ENCODE measurements at regions not wholly inside any gene's neighbourhood (a gene's known extent, or its start where the extent isn't known, plus 50 kb on each side); places are given as distances from the start of the nearest gene placed in this dataset.

GRCh38 chr16:73280388-73280787 lies 232.5 kb upstream of the ZFHX3 start:
- H3K9me3 Mint-ChIP-seq, result peaks cover 3% of the 10 kb centered on the region
- H3K4me3 Mint-ChIP-seq, result no peak overlapping the region
- H3K27ac Mint-ChIP-seq, result no peak overlapping the region
- no peaks in the 10 kb centered on the region for H3K4me1 Mint-ChIP-seq
- H3K36me3 Mint-ChIP-seq (ENCODE audit: low read depth), result no peaks in the 10 kb centered on the region
- TF ChIP-seq CTCF (IDR thresholded peaks at IDR 0.05; ENCODE audit: unreplicated experiment in 3 of 3), result no peak
- H3K27me3 Mint-ChIP-seq (ENCODE audit: low read depth), result no peaks in the 10 kb centered on the region

- Mint-ChIP-seq H3K27me3 (ENCODE audit: low read depth) (no peaks in the 10 kb centered on the region), H3K27ac (no peak overlapping the region), H3K4me3 (no peak overlapping the region), H3K36me3 (ENCODE audit: low read depth) (no peaks in the 10 kb centered on the region), H3K4me1 (no peaks in the 10 kb centered on the region), H3K9me3 (peaks cover 3% of the 10 kb centered on the region)
- TF ChIP-seq CTCF (IDR thresholded peaks at IDR 0.05; ENCODE audit: unreplicated experiment in 3 of 3), result no peak
Observed at GRCh38 chr16:73279451-73279850, 231.5 kb upstream of the ZFHX3 start.

- no peak overlapping the region for H3K4me3 Mint-ChIP-seq
- H3K27ac Mint-ChIP-seq, result no peak overlapping the region
- H3K9me3 Mint-ChIP-seq, result peaks cover 3% of the 10 kb centered on the region
- no peaks in the 10 kb centered on the region for H3K36me3 Mint-ChIP-seq (ENCODE audit: low read depth)
- TF ChIP-seq CTCF (IDR thresholded peaks at IDR 0.05; ENCODE audit: unreplicated experiment in 3 of 3), result no peak
- H3K27me3 Mint-ChIP-seq (ENCODE audit: low read depth), result no peaks in the 10 kb centered on the region
- no peaks in the 10 kb centered on the region for H3K4me1 Mint-ChIP-seq
Observed at GRCh38 chr16:73277071-73277470, 229.1 kb upstream of the ZFHX3 start.

DNA sequence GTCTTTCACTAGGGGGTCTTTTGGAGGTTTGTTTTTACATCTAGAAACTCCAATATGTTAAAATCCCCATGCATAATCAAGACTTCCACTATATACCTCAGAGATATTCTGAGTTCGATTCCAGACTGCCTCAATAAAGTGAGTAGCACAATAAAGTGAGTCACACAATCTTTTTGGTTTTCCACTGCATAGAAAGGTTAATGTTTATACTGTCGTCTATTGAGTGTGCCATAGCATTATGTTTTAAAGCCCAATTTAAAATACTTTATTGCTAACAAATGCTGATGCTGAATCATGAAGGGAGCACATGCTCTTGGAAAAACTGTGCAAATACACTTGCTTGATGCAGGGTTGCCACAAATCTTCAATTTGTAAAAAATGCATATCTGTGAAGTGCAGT lies 227.5 kb upstream of the ZFHX3 start:
- Mint-ChIP-seq H3K27me3 (ENCODE audit: low read depth) (no peaks in the 10 kb centered on the region), H3K9me3 (peaks cover 3% of the 10 kb centered on the region), H3K4me1 (no peaks in the 10 kb centered on the region), H3K36me3 (ENCODE audit: low read depth) (no peaks in the 10 kb centered on the region), H3K27ac (no peak overlapping the region), H3K4me3 (no peak overlapping the region)
- TF ChIP-seq CTCF (IDR thresholded peaks at IDR 0.05; ENCODE audit: unreplicated experiment in 3 of 3), result no peak

- no peak overlapping the region for H3K27ac Mint-ChIP-seq
- no peaks in the 10 kb centered on the region for H3K27me3 Mint-ChIP-seq (ENCODE audit: low read depth)
- no peak overlapping the region for H3K4me3 Mint-ChIP-seq
- H3K9me3 Mint-ChIP-seq, result peaks cover 3% of the 10 kb centered on the region
- H3K36me3 Mint-ChIP-seq (ENCODE audit: low read depth), result no peaks in the 10 kb centered on the region
- TF ChIP-seq CTCF (IDR thresholded peaks at IDR 0.05; ENCODE audit: unreplicated experiment in 3 of 3), result no peak
- no peaks in the 10 kb centered on the region for H3K4me1 Mint-ChIP-seq
Observed at GRCh38 chr16:73275024-73275423, 227.1 kb upstream of the ZFHX3 start.

- H3K9me3 Mint-ChIP-seq, result peaks cover 3% of the 10 kb centered on the region
- no peak overlapping the region for H3K4me3 Mint-ChIP-seq
- TF ChIP-seq CTCF (IDR thresholded peaks at IDR 0.05; ENCODE audit: unreplicated experiment in 3 of 3), result no peak
- no peaks in the 10 kb centered on the region for H3K36me3 Mint-ChIP-seq (ENCODE audit: low read depth)
- no peaks in the 10 kb centered on the region for H3K4me1 Mint-ChIP-seq
- H3K27ac Mint-ChIP-seq, result no peak overlapping the region
- no peaks in the 10 kb centered on the region for H3K27me3 Mint-ChIP-seq (ENCODE audit: low read depth)
Observed at GRCh38 chr16:73274140-73274539, 226.2 kb upstream of the ZFHX3 start.

All from nephron (organoid).